ENCODE measurements at regions not wholly inside any gene's neighbourhood (a gene's known extent, or its start where the extent isn't known, plus 50 kb on each side); places are given as distances from the start of the nearest gene placed in this dataset.
"Not testable (repeated sequence)": the region's sequence is repeated elsewhere in the genome, so short reads cannot be mapped to it uniquely, and the experiment has no call there.

DNA sequence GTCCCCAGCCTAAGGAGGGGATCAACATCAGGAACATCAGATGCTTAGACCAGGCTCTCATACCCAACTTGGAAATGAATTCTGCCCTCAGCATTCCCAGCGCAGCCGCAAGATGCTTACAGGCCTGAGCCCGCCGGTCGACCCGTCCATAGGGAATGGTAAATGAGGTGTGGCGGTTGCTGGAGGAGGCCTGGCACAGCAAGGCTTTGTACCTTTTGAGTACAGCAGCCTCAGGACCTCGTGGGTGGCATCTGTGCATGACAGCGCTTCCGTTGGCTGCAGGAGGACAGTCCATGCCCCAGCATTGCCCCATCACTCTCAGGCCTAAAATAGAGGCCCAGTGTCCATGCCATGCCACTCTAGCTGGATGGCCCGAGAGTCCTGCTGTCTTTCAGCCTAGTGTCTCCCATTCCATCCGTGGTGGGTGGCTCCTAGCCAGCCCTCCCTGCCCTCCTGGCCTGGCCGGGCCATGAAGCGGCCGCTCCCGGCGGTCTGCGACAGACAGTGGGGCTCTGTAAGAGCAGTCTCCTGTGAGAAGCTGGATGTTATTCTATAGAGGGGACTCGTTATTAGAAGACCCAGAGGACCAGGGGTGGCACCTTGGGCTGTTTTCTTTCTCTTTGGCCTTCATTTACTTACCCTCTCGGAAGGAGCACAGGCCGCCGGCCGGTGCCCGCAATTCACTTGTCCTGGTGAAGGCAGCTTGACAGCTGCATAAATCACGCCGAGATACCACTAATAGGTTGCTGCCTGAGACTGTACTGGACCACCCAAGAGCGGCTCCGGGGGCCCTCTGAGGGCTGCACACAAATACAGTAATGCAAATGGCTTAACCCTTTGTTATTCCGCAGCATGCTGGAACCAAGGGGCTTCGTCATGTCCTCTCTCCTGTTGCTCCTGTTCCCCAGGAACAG, 223.5 kb upstream of the TUT7 start:
- intact Hi-C loops (cut with DNase I; ENCODE audit: low total_unique reads) = no loop called here
- WGBS, 2 donors = 91 to 93% methylated on average over 30 of the region's 30 CpGs
- no peak for DNase-seq (ENCODE audit: low spot score in 2 of 2)
- no peak overlapping the region for H3K4me3 ChIP-seq (ENCODE audit: low read depth, poor library complexity, severe bottlenecking)
- TF ChIP-seq, protein P1, sequence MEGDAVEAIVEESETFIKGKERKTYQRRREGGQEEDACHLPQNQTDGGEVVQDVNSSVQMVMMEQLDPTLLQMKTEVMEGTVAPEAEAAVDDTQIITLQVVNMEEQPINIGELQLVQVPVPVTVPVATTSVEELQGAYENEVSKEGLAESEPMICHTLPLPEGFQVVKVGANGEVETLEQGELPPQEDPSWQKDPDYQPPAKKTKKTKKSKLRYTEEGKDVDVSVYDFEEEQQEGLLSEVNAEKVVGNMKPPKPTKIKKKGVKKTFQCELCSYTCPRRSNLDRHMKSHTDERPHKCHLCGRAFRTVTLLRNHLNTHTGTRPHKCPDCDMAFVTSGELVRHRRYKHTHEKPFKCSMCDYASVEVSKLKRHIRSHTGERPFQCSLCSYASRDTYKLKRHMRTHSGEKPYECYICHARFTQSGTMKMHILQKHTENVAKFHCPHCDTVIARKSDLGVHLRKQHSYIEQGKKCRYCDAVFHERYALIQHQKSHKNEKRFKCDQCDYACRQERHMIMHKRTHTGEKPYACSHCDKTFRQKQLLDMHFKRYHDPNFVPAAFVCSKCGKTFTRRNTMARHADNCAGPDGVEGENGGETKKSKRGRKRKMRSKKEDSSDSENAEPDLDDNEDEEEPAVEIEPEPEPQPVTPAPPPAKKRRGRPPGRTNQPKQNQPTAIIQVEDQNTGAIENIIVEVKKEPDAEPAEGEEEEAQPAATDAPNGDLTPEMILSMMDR (IDR thresholded peaks at IDR 0.05) = no peak
- TF ChIP-seq POLR2A (IDR thresholded peaks at IDR 0.05) = no peak

DNA sequence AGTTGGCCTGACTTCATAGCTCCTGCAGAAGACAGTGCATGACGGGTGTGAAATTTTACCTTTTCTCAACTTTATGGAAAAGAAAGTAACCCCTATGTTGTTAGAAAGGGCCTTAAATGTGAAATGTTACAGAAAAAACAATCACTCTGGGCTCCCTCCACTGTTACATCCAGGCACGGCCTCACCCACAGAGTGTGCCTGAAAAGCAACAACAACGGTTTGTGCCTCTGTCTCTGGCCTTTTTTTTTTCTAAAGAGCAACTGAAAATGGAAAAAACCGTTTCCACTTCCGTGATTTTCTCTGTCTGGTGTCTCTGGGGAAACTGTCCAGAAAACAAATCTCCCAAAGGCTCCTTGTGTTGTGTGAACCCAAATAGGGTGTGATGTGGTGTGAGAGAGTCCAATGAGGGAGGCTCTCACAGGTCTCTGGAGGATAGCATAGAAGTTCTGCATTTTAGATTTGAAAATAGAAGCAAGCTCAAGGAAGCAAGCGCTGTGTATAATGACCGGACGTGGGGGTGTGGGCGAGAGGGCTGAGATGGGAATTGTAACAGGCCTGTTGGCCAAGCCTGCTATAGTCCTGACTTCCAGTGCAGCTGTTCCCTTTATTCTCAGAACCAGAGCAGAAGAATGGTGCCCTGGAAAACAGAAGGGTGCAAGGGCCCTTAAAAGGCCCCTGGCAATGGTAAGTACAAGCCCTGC, 221.8 kb upstream of the TUT7 start:
- WGBS, 2 donors = 62 to 73% methylated on average over 9 of the region's 9 CpGs
- no peak for TF ChIP-seq POLR2A (IDR thresholded peaks at IDR 0.05)
- TF ChIP-seq, protein P1 (IDR thresholded peaks at IDR 0.05) = no peak
- H3K4me3 ChIP-seq (ENCODE audit: low read depth, poor library complexity, severe bottlenecking) = no peak overlapping the region
- peak in 1 of 2 donors; percentile 62 for DNase-seq (ENCODE audit: low spot score in 2 of 2)
- intact Hi-C loops (cut with DNase I; ENCODE audit: low total_unique reads) = no loop called here

DNA sequence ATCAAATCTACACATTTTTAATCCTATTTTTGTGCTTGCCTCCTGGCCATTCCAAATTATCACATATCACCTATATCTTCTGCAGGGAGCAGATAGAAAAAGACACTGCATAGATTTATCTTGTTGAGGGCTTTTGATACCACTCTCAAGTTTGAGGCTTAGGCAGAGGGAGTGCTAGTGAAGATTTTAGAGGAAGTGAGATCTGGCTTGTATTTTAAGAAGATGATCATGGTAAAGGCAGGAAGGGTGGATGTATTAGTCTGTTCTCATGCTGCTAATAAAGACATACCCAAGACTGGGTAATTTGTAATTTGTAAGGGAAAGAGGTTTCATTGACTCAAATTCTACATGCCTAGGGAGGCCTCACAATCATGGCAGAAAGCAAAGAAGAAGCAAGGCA, 220.9 kb upstream of the TUT7 start:
- TF ChIP-seq, protein P1 (IDR thresholded peaks at IDR 0.05) = no peak
- no peak for TF ChIP-seq POLR2A (IDR thresholded peaks at IDR 0.05)
- H3K4me3 ChIP-seq (ENCODE audit: low read depth, poor library complexity, severe bottlenecking) = no peak overlapping the region
- no peak for DNase-seq (ENCODE audit: low spot score in 2 of 2)
- intact Hi-C loops (cut with DNase I; ENCODE audit: low total_unique reads) = no loop called here

DNA sequence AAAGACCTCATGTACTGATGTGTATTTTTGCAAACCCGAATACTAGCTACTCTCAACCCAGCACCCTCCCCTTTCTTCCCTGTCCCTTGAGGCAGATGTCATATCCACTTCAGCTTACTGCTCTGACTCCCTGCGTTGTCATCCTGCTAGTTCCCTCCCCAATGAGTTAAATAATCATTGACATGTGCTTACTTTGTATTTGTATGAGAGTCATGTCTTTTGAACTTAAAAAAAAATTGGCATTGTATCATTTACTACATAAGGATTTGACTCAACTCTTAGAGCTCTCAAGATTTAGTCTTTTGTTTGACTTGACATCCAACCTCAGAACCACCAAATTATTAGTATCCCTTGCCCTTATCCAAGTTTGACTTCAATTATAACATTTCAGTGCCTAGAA, 219.7 kb upstream of the TUT7 start:
- TF ChIP-seq, protein P1 (IDR thresholded peaks at IDR 0.05) = no peak
- TF ChIP-seq POLR2A (IDR thresholded peaks at IDR 0.05) = no peak
- DNase-seq (ENCODE audit: low spot score in 2 of 2) = no peak
- H3K4me3 ChIP-seq (ENCODE audit: low read depth, poor library complexity, severe bottlenecking) = no peak overlapping the region
- 51 to 58% methylated on average over 2 of the region's 2 CpGs for WGBS, 2 donors
- intact Hi-C loops (cut with DNase I; ENCODE audit: low total_unique reads) = no loop called here

DNA sequence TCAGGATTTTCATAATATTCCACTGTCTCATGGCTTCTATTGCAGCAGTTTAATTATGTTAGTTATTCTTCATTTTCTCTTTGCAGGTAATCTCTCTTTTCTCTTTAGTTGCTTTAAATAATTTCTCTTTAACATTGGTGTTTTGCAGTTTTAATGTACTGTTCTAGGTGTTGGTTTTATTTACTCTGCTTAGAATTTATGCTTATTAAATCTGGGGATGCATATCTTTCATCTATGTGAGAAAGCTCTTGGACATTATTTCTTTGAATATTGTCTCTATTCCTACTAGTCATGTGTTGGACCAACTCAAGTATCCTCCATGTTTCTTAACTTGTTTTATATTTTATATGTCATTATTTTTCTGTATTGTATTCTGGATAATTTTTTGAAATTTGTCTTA, 218.7 kb upstream of the TUT7 start:
- no peak overlapping the region for H3K4me3 ChIP-seq (ENCODE audit: low read depth, poor library complexity, severe bottlenecking)
- TF ChIP-seq POLR2A (IDR thresholded peaks at IDR 0.05) = no peak
- TF ChIP-seq, protein P1 (IDR thresholded peaks at IDR 0.05) = no peak
- no peak for DNase-seq (ENCODE audit: low spot score in 2 of 2)
- intact Hi-C loops (cut with DNase I; ENCODE audit: low total_unique reads) = no loop called here

DNA sequence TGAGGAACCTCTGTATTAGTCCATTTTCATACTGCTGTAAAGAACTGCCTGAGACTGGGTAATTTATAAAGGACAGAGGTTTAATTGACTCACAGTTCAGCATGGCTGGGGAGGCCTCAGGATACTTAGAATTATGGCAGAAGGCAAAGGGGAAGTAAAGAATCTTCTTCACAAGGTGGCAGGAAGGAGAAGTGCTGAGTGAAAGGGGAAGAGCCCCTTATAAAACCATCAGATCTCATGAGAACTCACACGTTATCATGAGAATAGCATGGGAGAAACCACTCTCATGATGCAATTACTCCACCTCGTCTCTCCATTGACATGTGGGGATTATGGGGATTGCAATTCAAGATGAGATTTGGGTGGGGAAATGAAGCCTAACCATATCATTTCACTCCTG, 211.4 kb upstream of the TUT7 start:
- WGBS, 2 donors = 55 to 86% methylated on average over 2 of the region's 2 CpGs
- intact Hi-C loops (cut with DNase I; ENCODE audit: low total_unique reads); H3K4me3 ChIP-seq (ENCODE audit: low read depth, poor library complexity, severe bottlenecking); DNase-seq (ENCODE audit: low spot score in 2 of 2): not testable (repeated sequence)
